Fibroblast of pulmonary artery (primary cell): ENCODE measurements at regions not wholly inside any gene's neighbourhood (a gene's known extent, or its start where the extent isn't known, plus 50 kb on each side); places are given as distances from the start of the nearest gene placed in this dataset.
"Not testable (repeated sequence)": the region's sequence is repeated elsewhere in the genome, so short reads cannot be mapped to it uniquely, and the experiment has no call there.

Source experiments
- DNase-seq: peaks from one replicate; pipeline ENCODE4 v3.0.0-alpha.2; 2010; ENCODE audit warnings: low read depth
- H3K4me3 ChIP-seq: replicated peaks from 2 replicates; pipeline ENCODE4 v1.5.1; 2011; ENCODE audit warnings: low read depth, mild to moderate bottlenecking, control low read depth, low read length, moderate library complexity
- CTCF ChIP-seq: IDR thresholded peaks from 2 replicates; pipeline ENCODE4 v1.5.1; 2011; ENCODE audit warnings: mild to moderate bottlenecking, control low read depth, low read length, inconsistent platforms; ENCODE audit errors: missing control alignments

- DNase-seq, result no peak
- no peak for TF ChIP-seq CTCF
- H3K4me3 ChIP-seq, result no peak overlapping the region
Measured at GRCh38 chr22:27250418-27250817, 551.1 kb downstream of the MN1 start.

GRCh38 chr22:27250886-27251285 is 550.7 kb downstream of the MN1 start:
- no peak for DNase-seq
- no peak overlapping the region for H3K4me3 ChIP-seq
- no peak for TF ChIP-seq CTCF

GRCh38 chr22:27251563-27251962 is 550.0 kb downstream of the MN1 start:
- no peak for TF ChIP-seq CTCF
- DNase-seq, result no peak

GRCh38 chr22:27252282-27253049 is 549.1 kb downstream of the MN1 start:
- no peak overlapping the region for H3K4me3 ChIP-seq
- no peak for TF ChIP-seq CTCF
- DNase-seq, result peak; percentile 93

More at GRCh38 chr22:27251563-27251962, 550.0 kb downstream of the MN1 start:
- no peak overlapping the region for H3K4me3 ChIP-seq

GRCh38 chr22:27253108-27253902 is 548.3 kb downstream of the MN1 start:
- DNase-seq, result no peak
- H3K4me3 ChIP-seq, result no peak overlapping the region
- no peak for TF ChIP-seq CTCF

- H3K4me3 ChIP-seq, DNase-seq: not testable (repeated sequence)
Measured at GRCh38 chr22:27254063-27254462, 547.5 kb downstream of the MN1 start.

- no peak overlapping the region for H3K4me3 ChIP-seq
- DNase-seq, result no peak
- no peak for TF ChIP-seq CTCF
Measured at GRCh38 chr22:27255580-27255979, 546.0 kb downstream of the MN1 start.
